ENCODE measurements at regions not wholly inside any gene's neighbourhood (a gene's known extent, or its start where the extent isn't known, plus 50 kb on each side); places are given as distances from the start of the nearest gene placed in this dataset.

- DNase-seq, result no peak
Measured at GRCh38 chr2:10985901-10986535, 74.3 kb downstream of the KCNF1 start.

GRCh38 chr2:10987439-10987838 is 75.7 kb downstream of the KCNF1 start:
- no peak for DNase-seq

GRCh38 chr2:10987861-10988260 is 76.1 kb downstream of the KCNF1 start:
- DNase-seq, result no peak

- no peak for DNase-seq
Measured at GRCh38 chr2:10989151-10989550, 77.4 kb downstream of the KCNF1 start.

DNA sequence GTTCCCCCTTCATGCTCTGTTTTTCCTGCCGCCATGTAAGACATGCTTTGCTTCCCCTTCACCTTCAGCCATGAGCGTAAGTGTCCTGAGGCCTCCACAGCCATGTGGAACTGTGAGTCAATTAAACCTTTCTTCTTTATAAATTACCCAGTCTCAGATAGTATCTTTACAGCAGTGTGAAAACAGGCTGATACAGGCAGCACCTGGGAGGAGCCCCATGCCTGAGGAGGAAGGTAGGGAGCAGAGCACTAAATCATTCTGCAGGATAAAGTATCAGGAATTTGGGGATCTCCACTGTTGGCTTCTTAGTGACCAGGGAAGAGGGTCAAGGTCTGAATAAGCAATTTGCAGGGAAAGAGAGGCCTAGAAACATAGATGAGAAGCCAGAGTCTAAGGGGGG is 78.0 kb downstream of the KCNF1 start:
- no peak for DNase-seq

- DNase-seq, result no peak
Measured at GRCh38 chr2:10990561-10991111, 78.9 kb downstream of the KCNF1 start.

DNA sequence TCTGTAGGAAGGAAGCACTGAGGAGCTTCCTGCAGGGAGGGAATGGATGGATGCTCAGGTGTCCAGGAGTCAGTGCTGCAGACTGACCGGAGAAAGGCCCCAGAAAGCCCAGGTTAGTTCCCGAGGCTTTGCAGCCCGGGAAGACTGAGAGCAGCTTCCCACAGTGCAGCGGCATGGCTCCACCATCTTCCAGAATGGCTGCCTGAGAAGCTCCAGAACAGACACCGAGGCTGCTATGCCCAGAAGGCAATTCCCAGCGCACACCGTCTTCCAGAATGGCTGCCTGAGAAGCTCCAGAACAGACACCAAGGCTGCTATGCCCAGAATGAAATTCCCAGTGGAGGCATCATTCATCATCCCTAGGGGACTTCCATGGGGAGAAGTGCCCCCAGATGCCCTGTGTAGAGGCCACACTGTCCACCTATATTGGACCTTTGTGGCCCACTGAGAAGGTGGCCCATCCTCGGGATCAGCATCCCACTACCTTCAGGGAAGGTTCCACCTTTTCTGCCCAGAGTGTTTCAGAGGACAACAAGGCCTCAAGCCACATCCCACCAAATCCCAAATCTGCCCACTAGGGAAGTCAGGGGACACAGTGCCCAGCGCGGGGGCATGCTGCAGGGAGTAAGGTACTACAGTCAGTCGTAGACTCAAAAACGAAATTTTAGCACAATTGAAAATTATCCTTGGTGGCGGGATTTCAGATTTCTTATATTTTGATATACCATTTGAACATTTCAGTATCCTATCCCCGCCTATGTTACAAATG is 80.5 kb downstream of the KCNF1 start:
- no peak for DNase-seq

DNA sequence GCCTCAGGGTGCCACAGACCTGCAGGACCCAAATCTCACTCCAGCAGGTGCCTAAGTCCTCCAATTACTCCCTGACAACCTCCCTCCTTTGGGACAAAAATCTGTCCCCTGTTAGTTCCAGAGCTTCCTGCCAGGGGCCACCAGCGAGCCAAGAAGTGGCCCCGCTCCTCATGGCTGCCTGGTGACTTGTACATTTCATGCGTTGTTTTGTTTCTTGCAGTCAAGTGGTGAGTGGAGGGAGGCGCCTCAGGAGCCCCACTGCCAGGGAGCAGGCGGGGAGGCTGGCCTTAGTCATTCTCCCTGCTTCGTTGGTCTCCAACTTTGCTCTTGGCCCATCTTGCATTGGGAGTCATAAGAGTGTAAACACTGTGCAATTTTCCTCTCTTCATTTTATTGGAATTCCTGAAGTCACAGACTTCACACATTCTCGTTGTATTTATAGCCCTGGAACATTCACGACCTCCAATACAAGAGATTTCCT is 81.3 kb downstream of the KCNF1 start:
- DNase-seq, result no peak

DNA sequence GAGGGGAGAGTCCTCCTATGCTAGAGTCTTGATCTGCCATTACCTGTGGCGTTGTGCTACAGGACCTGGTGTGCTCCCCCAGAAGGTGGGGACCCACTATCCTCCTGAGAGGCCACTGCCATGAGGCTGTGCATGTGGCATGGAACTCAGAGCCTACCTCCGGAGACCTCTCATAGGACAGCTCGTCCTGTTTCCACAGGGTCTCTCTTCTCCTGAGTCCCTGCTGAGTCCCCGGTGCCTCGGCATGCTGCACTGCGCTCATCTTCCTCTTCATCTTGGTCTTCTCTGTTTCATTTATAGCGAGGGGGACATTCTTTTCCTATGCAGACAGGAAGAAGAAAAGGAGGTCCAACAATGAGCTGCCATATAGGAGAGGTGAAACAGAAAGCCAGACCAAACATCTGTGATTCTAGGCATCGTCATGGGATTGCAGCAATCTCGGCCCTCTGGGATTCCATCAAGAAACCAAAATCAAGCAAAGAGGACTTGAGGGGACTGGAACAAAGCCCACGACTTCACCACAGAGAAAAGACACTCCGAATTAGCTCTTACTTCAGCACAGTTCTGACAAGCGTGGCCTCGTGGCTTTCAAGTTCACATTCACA is 83.7 kb downstream of the KCNF1 start:
- no peak for DNase-seq

DNA sequence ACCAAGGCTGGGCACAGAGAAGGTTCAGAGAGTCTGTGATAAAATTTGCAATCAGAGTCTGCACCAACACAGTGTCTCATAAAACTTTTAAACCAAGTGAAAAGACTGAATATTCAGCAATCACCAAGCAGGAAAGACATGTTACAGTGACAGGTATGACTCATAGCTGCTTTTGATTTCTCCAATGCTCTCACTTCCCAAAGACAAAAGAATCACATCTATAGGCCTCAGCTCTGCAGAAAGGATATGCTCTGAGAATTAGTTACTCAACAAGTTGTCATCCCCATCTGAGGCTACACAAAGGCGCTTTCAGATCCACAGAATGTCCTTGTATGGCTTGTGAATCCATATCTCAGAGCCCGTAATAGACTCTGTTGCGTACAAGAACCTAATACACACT is 92.5 kb downstream of the KCNF1 start:
- DNase-seq, result no peak

GRCh38 chr2:11005032-11005431 is 93.3 kb downstream of the KCNF1 start:
- no peak for DNase-seq

- no peak for DNase-seq
Measured at GRCh38 chr2:11006191-11006590, 94.5 kb downstream of the KCNF1 start.

DNA sequence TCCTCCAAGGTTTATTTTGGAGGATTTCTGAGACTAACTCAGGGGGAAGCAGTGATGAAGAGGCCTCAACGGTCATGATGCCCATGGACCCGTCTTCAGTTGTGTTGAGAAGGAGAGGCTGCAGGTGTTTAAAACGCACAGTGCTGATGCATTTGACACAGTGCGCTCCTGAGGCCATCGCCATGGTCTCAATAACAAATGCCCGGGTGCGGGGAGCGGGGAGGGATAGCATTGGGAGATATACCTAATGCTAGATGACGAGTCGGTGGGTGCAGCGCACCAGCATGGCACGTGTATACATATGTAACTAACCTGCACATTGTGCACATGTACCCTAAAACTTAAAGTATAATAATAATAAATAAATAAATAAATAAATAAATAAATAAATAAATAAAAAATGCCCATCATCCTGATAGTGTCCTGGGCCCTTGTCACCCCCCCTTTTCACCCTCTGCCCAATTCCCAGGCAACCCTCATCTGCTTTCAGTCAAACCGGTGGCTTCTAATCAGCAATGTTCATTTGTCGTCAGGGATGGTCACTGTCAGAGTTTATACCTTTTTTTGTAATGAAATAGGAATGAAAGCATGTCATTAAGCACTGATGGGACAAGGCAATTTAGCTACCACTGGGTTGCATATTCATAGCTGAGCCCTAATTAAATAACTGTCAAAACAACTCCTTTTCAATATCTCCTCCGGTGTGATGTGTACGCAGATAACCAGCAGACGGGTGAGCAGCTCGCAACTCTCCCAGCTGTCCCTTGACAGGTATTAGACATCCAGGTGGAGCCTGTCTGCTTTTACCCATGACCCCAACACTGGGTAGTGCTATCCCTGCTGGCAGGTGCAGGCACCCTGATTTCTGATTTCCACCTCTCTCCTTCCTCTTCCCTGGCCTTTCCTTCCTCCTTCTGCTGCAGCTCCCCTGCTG is 95.9 kb downstream of the KCNF1 start:
- DNase-seq, result no peak

GRCh38 chr2:11008773-11009172 is 97.0 kb downstream of the KCNF1 start:
- DNase-seq, result no peak

DNA sequence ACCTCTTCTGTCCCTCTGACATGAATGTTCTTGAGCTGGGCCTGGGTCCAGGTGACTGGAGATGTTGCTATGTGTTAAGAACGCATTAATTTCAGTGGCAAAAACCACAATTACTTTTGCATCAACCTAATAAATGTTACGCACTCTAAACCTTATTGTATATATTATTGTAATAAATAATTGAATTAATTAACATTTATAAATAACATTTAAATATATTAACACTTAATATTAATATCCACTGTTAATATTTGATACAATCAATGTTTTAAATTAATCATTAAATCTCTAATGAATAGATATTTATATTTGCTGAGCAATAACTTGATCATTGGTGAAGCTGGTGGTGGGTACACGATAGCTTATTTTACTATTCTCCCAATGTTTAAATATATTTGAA is 97.4 kb downstream of the KCNF1 start:
- no peak for DNase-seq

GRCh38 chr2:11009891-11010290 is 98.2 kb downstream of the KCNF1 start:
- DNase-seq, result no peak

- no peak for DNase-seq
Measured at GRCh38 chr2:11011359-11011758, 99.6 kb downstream of the KCNF1 start.

GRCh38 chr2:11012131-11012693 is 100.5 kb downstream of the KCNF1 start:
- no peak for DNase-seq

DNA sequence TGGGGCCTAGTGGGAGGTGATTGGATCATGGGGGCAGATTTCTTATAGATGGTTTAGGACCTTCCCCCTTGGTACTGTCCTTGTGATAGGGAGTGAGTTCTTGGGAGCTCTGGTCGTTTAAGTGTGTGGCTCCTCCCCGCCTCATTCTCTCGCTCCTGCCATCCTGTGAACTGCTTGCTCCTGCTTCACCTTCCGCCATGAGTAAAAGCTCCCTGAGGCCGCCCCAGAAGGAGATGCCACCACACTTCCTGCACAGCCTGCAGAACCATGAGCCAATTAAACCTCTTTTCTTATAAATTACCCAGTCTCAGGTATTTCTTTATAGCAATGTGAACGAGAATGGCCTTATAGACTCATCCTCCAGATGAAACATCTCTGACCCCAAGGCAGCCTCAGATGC is 101.5 kb downstream of the KCNF1 start:
- no peak for DNase-seq

DNA sequence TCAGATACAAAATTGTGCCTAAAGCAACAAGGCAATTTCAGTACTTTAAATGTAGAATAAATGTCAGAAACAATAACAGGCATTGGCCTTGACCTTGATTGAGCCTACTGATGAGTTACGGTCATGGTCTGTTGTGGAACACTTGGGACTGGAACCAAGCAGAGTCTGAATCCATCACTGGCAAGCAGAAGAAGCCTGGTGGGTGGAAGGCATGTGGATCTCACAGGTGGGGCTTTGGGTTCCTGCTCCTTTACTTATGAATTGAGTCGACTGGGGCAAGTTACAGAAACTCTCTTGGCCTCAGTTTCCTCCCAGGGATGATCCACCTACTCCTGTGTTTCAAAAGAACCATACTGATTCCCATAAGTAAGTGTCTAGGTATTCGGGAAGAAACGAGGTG is 102.3 kb downstream of the KCNF1 start:
- no peak for DNase-seq

DNA sequence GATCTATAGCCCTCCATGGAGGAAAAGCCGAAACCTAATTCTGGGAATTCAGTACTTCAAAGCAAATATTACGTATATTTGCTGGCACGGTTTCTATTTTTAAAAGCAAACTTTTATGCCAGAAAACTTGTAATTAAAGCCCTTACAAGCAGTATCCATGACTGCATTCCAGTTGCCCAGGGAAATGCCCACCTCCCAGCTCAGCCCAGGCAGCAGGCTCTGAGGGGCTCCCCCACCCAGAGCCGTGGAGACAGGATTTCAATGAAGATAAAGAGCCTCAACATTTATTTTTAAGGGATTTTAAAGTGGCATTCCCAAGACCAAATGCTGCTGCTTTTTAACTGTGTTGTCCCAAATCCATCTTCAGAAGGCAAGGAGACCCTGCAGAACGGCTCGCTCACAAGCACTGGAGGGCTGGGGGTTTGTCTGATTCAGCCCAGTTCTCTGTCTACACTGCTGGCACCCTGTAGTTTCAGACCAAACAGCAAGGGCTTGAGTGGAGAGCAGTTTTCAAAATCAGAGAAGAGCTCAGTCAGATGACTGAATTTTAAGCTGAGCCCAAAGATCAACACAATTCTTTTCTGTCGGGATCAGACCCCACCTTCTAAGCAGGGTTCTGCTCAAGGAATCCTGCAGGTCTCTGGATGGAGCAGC is 105.1 kb downstream of the KCNF1 start:
- DNase-seq, result no peak

DNA sequence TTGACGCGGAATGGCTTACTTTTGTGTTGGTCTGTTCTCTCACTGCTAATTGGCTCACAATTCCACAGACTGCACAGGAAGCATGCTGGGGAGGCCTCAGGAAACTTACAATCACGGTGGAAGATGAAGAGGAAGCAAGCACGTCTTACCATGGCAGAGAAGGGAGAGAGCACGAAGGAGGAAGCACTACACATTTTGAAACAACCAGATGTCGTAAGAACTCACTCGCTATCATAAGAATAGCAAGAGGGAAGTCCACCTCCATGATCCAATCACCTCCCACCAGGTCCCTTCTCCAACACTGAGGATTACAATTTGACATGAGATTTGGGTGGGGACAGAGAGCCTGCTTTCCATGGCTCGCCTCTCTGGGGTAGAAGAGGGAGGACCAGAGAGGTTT is 106.2 kb downstream of the KCNF1 start:
- DNase-seq, result peak; percentile 24
